Activated CD4-positive, alpha-beta T cell treated with anti-CD3 and anti-CD28 coated beads, Interleukin-2, amount 50 U/mL, for 1 hour (primary cell): ENCODE measurements at regions not wholly inside any gene's neighbourhood (a gene's known extent, or its start where the extent isn't known, plus 50 kb on each side); places are given as distances from the start of the nearest gene placed in this dataset.

ENCODE experiments used
- DNase-seq: peaks from one replicate; pipeline ENCODE4 v3.0.0-alpha.2; 2020

GRCh38 chr18:66826211-66826610, 222.3 kb upstream of the CDH19 start:
- no peak for DNase-seq

- DNase-seq = no peak
Observed at GRCh38 chr18:66825347-66825746, 221.5 kb upstream of the CDH19 start.

- no peak for DNase-seq
Observed at GRCh38 chr18:66819235-66819634, 215.3 kb upstream of the CDH19 start.

- no peak for DNase-seq
Observed at GRCh38 chr18:66813138-66813537, 209.2 kb upstream of the CDH19 start.

- no peak for DNase-seq
Observed at GRCh38 chr18:66795051-66795450, 191.2 kb upstream of the CDH19 start.

- no peak for DNase-seq
Observed at GRCh38 chr18:66792466-66792865, 188.6 kb upstream of the CDH19 start.

GRCh38 chr18:66780609-66781008, 176.7 kb upstream of the CDH19 start:
- no peak for DNase-seq

- DNase-seq = no peak
Observed at GRCh38 chr18:66778048-66778447, 174.2 kb upstream of the CDH19 start.

- no peak for DNase-seq
Observed at GRCh38 chr18:66769375-66769774, 165.5 kb upstream of the CDH19 start.

- DNase-seq = no peak
Observed at GRCh38 chr18:66764230-66764629, 160.3 kb upstream of the CDH19 start.

GRCh38 chr18:66761166-66761565, 157.3 kb upstream of the CDH19 start:
- no peak for DNase-seq

- DNase-seq = no peak
Observed at GRCh38 chr18:66760559-66760958, 156.7 kb upstream of the CDH19 start.

GRCh38 chr18:66759050-66759828, 155.3 kb upstream of the CDH19 start:
- no peak for DNase-seq

- no peak for DNase-seq
Observed at GRCh38 chr18:66757946-66758345, 154.1 kb upstream of the CDH19 start.

GRCh38 chr18:66754335-66754734, 150.4 kb upstream of the CDH19 start:
- DNase-seq = no peak

- no peak for DNase-seq
Observed at GRCh38 chr18:66752733-66753132, 148.8 kb upstream of the CDH19 start.

GRCh38 chr18:66749481-66750035, 145.7 kb upstream of the CDH19 start:
- no peak for DNase-seq

- DNase-seq = no peak
Observed at GRCh38 chr18:66749030-66749429, 145.1 kb upstream of the CDH19 start.

GRCh38 chr18:66742832-66743231, 138.9 kb upstream of the CDH19 start:
- DNase-seq = no peak

GRCh38 chr18:66735933-66736332, 132.0 kb upstream of the CDH19 start:
- DNase-seq = no peak

GRCh38 chr18:66734451-66734850, 130.6 kb upstream of the CDH19 start:
- no peak for DNase-seq

- no peak for DNase-seq
Observed at GRCh38 chr18:66731890-66732289, 128.0 kb upstream of the CDH19 start.

GRCh38 chr18:66729442-66730239, 125.8 kb upstream of the CDH19 start:
- no peak for DNase-seq

- DNase-seq = no peak
Observed at GRCh38 chr18:66728951-66729350, 125.1 kb upstream of the CDH19 start.
